GM13976 (cell line): ENCODE measurements at regions not wholly inside any gene's neighbourhood (a gene's known extent, or its start where the extent isn't known, plus 50 kb on each side); places are given as distances from the start of the nearest gene placed in this dataset.
"Not testable (repeated sequence)": the region's sequence is repeated elsewhere in the genome, so short reads cannot be mapped to it uniquely, and the experiment has no call there.

Experiments
- DNase-seq: peaks from one replicate; pipeline ENCODE4 v3.0.0; 2012; ENCODE audit warnings: low spot score
- CTCF ChIP-seq: IDR thresholded peaks from 2 replicates; pipeline ENCODE4 v1.5.1; 2012; ENCODE audit warnings: borderline replicate concordance, mild to moderate bottlenecking; ENCODE audit not compliant: insufficient read depth; ENCODE audit errors: extremely low read depth, missing control alignments, control extremely low read depth
- in situ Hi-C: fragments of 300-500 bp; cut with MboI; formaldehyde crosslinking; loops from one replicate; pipeline ENCODE4 v1.12.0; 2022; ENCODE audit warnings: low sequenced_read_pairs, mixed read lengths, inconsistent platforms; ENCODE audit not compliant: unreplicated experiment

- DNase-seq, in situ Hi-C loops: not testable (repeated sequence)
Measured at GRCh38 chr7:6989968-6990367, 163.9 kb upstream of the CCZ1B start.

- DNase-seq = not testable (repeated sequence)
Measured at GRCh38 chr7:6990426-6991152, 164.5 kb upstream of the CCZ1B start.

GRCh38 chr7:6991169-6991611, 165.1 kb upstream of the CCZ1B start:
- DNase-seq, in situ Hi-C loops: not testable (repeated sequence)

More at GRCh38 chr7:6990426-6991152, 164.5 kb upstream of the CCZ1B start:
- in situ Hi-C loops = not testable (repeated sequence)

- DNase-seq, in situ Hi-C loops: not testable (repeated sequence)
Measured at GRCh38 chr7:6991686-6992085, 165.6 kb upstream of the CCZ1B start.

- in situ Hi-C loops, DNase-seq: not testable (repeated sequence)
Measured at GRCh38 chr7:6992133-6992532, 166.1 kb upstream of the CCZ1B start.

- in situ Hi-C loops, DNase-seq: not testable (repeated sequence)
Measured at GRCh38 chr7:6995026-6995425, 169.0 kb upstream of the CCZ1B start.

GRCh38 chr7:6995493-6996289, 169.6 kb upstream of the CCZ1B start:
- in situ Hi-C loops, DNase-seq: not testable (repeated sequence)

- DNase-seq, in situ Hi-C loops: not testable (repeated sequence)
Measured at GRCh38 chr7:6999067-6999666, 173.1 kb upstream of the CCZ1B start.

- TF ChIP-seq CTCF = no peak
- in situ Hi-C loops = no loop called here
- DNase-seq = no peak
Measured at GRCh38 chr7:7002418-7003062, 176.5 kb upstream of the CCZ1B start.

- no peak for TF ChIP-seq CTCF
- in situ Hi-C loops = no loop called here
- DNase-seq = no peak
Measured at GRCh38 chr7:7005303-7005702, 177.0 kb upstream of the C1GALT1 start.

- in situ Hi-C loops, DNase-seq: not testable (repeated sequence)
Measured at GRCh38 chr7:7005949-7006348, 176.4 kb upstream of the C1GALT1 start.

- in situ Hi-C loops, DNase-seq: not testable (repeated sequence)
Measured at GRCh38 chr7:7011241-7011640, 171.1 kb upstream of the C1GALT1 start.

GRCh38 chr7:7011751-7012150, 170.6 kb upstream of the C1GALT1 start:
- not testable (repeated sequence) for DNase-seq

More at GRCh38 chr7:7011751-7012150, 170.6 kb upstream of the C1GALT1 start:
- in situ Hi-C loops = not testable (repeated sequence)
